GM21576 (cell line): ENCODE measurements at regions not wholly inside any gene's neighbourhood (a gene's known extent, or its start where the extent isn't known, plus 50 kb on each side); places are given as distances from the start of the nearest gene placed in this dataset.

Source experiments
- ATAC-seq: cut with Tn5 transposase; IDR thresholded peaks from one replicate; pipeline ENCODE4 v1.9.1; 2021; ENCODE audit warnings: mild to moderate bottlenecking, moderate library complexity; ENCODE audit not compliant: unreplicated experiment

DNA sequence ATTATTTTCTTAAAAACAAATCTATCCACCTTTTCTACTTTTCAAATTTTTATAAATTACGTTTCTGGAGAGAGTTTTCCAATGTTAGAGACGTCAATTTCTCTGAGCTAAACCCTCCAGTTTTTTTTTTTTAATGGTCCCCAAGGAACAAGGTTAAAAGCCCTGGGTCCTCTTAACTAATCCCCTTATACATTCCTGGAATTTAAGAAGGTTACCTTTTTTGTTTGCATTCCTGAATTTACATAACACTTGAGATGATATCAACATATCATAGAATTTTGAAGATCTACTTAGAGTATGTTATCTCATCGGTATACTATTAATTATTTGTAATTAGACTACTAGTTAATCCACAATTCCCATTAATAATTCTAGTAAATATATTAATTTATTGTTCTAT is 662.2 kb upstream of the LRFN5 start:
- ATAC-seq, result no peak

DNA sequence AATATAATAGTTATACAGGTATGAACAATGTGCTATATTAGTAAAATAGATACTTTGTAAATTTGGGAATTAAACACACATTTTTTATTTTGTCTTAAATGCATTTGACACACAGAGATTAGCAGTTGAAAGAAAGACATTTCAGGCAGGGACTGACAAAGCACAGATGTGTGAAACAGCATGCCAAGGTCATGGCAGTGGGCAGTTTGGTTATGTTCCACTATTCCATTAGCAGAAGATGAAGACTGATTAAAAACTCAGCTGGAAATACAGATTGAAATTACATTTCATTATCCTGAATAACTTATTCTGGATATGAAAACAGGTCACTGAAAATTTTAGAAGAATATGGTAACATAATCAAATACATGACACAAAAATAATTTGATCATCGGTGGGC is 669.8 kb upstream of the LRFN5 start:
- ATAC-seq, result no peak

DNA sequence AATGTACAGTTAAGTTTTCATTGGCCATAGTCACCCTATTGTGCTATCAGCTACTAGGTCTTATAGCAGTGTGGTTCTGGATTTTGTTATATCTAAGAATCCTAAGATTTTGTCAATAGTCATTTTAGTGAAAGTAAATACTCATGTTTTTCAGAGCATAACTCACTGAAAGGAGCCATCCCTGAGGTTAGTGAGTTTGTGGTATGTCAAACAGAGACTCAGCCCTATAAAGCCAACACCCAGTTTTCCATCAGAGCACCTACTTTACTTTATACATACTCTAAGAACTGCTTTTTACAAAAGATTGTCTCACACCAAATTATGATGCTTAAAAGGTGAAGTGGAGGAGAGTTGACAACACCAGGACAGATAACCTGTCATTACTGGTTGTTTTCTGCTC is 686.3 kb upstream of the LRFN5 start:
- ATAC-seq, result no peak

DNA sequence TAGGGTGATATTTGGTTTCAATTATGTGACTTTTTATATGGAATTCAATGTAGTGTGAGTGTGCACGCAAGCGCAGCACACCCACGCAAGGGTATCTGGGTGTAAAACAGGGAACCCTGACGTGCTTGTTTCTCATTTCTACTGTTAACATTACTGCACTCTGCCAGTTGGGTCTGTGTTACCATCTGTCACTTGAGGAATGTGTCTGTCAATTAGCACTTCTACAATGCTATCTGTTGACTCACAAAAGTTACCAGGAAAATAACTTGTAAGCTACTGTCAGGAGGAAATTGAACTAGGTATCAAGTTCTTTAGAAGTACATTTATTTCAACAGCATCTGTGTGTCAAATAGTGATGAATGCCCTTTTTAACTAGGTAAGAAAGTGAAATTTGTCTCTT is 695.5 kb upstream of the LRFN5 start:
- ATAC-seq, result no peak

DNA sequence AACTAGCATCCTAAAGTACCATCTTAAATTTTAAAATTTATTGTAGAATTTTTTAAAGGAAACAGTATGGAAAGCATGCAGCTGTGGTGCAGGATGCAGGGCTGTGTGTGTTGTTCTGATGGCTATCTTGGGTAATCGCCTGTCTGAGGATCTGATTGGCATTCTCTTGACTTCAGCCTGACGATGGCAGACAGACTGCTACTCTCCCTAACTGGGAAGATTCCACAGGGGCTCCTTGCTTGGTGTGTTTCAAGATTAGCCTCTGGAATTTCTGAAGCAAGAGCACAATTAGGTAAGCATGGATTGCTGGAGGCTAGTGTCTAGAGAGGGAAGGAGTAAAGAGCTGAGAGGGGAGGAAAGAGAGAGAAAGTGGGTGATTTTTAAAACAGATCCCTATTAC is 696.8 kb upstream of the LRFN5 start:
- no peak for ATAC-seq

DNA sequence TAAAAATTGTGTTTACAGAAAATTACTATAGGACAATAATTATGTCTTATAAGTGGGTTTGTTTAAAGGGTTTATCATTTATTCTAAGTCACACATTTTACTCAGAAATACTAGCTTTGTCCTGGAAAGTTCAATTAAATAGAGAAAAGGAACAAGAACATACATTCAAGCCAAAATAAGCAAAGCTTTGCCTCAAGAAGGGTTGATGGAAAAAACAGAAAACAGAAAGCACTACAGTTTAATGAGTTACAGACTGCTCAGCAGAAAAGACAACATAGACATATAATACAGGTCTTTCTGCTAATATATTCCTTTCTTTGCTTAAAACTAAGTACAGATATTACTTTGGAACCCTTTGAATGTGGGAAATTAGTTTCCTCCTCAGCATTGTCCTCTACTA is 703.0 kb upstream of the LRFN5 start:
- no peak for ATAC-seq

DNA sequence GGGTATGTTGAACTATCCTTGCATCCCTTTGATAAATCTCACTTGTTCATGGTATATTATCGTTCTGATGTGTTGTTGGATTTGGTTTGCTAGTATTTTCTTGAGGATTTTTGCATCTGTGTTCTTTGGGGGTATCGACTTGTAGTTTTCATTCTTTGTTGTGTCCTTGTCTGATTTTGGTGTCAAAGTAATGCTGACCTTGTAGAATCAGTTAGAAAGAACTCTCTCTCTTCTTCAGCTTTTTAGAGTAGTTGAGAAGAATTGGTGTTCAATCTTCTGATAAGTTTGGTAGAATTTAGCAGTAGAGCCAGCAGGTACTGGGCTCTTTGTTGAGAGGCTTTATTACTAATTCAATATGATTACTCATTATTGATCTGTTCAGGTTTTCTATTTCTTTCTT is 707.2 kb upstream of the LRFN5 start:
- no peak for ATAC-seq

DNA sequence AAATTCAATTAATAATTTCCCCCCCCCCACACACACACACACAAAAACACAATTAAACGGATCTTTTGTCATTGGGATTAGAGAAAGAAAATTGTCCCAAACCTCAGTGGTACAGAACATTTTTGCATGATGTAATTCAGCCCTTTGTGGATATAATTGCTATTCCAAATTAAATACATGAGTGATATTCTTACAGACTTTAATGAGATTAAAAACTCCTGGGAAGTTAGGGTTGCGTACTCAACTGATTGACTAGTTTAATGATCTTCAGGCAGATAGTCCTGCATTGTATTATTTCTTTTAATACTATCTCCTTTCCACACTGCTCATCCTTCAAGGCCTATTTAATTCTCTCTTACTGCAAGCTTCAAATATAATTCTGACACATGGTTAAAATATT is 711.8 kb upstream of the LRFN5 start:
- no peak for ATAC-seq

DNA sequence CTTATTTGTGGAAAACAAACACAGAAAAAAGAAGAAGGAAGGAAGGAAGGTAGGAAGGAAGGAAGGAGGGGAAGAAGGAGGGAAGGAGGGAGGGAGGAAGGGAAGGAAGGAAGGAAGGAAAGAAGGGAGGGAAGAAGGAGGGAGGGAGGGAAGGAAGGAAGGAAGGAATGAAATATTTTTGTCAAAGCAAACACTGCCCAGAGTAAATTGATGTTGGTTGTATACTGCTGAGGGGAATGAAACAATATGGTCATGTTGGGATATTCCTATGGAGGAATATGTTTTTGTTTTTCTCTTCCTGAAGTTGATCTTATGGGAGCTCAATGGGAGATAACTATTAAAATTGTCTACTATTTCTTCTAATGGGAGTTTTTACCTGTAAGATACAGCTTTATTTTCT is 717.5 kb upstream of the LRFN5 start:
- ATAC-seq, result no peak

DNA sequence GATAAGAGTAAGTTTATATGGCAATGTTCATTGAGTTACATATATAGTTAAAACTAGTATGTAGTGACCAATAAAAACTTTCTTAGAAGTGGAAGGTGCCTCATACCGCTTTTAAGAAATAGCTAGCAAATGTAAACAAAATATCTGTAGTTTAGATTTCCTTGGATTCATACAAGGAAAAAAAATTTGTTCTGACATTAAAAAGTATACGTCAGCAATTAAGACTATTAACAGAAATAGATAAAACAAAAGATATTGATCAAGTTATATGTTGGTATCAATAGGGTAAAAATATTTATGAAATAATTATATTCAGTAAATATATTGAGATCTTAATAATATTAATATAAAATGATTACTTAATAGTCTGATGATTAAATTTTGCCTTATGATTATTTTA is 718.8 kb upstream of the LRFN5 start:
- ATAC-seq, result no peak

DNA sequence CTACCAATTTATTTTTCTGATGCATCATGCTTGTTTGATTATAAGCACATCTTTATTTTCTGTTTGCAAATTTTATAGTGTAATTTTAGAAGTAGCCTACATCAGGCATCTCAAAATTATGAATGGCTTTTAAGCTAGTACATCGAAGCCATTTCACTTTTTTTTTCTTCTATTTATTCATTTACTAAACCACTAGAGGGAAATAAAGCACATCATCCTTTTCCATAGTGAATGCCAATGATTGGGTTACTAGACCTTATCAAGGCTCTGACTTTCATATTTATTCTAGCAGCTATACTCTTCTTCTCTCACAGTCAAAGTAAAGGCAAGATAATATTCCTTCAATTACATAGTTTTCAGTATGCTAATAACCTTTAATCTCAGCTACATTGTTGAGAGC is 736.4 kb upstream of the LRFN5 start:
- no peak for ATAC-seq

DNA sequence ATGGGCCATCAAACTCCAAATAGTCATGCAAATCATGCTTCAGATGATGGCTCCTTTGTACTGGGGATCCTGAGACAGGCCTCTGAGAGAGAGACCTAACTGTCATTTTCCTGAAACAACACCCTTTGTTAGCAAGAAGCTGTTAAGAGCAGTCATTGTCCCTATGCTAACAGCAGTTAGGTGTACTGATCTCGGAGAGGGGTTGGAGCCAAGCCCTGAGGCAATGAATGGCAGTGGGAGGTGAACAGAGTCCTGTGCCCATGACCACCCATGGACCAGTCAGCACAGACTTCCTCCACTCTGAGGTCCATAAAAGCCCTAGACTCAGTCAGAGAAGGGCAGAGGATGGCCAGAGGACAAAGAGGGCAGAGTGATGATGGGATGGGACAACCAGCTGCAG is 747.6 kb upstream of the LRFN5 start:
- no peak for ATAC-seq

DNA sequence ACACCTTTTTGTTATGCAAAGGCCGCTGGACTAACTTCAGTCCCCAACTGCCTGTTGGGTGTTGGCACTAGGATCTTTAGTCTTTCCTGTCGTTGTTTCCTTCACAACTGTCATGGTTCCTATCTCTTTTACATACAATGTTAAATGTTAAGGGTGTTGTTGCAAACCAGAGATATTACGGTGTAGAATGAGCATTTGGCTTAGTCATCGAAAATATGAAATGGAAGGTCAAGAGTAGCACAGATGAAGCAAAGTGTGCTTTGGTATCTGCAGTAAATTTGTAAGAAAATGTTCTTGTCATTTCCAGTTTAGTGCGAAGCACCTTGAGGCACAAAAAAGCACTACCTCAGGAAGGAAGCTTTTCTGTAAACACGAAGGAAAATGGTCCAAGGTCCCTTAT is 751.3 kb upstream of the LRFN5 start:
- ATAC-seq, result no peak

DNA sequence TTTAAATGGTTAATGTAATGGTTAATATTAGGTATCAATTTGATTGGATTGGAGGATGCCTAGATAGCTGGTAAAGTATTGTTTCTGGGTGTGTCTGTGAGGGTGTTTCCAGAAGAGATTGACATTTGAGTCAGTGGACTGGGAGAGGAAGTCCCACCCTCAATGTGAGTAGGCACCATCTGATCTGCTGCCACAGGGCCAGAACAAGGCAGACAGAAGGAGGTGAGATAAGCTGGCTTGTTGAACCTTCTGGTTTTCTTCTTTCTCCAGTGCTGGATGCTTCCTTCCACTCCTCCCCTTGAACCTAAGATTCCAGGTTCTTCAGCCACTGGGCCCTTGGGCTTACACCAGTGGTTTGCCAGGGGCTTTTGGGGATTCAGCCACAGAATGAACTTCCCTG is 756.5 kb upstream of the LRFN5 start:
- no peak for ATAC-seq

DNA sequence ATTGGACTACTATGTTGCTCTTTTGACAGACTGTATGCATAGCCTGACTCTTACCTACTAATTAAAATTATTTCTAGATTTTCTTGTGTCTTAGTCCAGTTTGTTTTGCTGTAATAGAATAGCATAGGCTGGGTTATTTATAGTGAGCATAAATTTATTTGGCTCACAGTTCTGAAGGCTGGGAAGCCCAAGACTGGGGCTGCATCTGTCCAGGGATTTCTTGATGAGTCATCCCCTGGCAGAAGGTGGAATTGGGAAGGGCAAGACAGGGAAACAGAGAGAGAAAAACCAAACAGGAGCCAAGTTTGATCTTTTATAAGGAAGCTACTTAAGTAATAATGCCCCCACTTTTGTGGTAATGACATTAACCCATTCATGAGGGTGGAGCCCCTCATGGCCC is 759.2 kb upstream of the LRFN5 start:
- no peak for ATAC-seq

DNA sequence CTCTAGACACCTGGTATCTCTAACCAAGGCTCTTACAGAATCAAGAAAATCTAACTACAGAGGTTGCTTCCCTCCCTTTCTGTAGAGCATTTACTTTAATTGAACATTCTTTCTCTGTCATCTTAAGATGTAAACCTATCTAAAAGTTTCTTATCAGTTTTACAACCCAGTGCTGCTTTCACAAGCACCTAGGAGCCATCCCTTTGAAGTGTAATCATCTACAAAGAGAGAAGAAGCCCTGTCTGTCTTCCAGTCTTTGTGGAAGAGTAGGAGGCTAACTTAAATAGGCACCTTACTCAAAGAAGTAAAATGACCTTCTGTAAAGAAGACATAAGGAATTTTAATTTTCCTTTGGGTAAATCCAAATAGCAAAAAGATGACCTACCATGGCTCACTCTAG is 763.9 kb upstream of the LRFN5 start:
- no peak for ATAC-seq

DNA sequence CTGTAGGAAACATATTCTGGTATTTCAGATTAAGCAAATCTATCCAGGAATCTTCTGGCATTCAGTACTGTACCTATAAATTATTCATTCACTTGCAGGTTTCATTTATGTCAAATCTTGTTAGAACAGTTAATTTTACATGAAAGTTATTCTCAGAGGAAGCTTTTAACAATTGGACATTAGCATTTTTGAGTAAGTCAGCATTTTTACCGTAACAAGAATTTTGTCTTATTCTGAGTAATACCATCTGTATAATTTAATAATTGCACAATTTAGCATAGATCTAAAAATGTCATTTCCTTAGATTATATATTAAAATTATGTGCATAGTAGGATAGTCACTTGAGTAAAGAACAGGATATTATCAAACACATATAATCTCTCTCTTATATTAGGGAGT is 764.8 kb upstream of the LRFN5 start:
- ATAC-seq, result no peak

DNA sequence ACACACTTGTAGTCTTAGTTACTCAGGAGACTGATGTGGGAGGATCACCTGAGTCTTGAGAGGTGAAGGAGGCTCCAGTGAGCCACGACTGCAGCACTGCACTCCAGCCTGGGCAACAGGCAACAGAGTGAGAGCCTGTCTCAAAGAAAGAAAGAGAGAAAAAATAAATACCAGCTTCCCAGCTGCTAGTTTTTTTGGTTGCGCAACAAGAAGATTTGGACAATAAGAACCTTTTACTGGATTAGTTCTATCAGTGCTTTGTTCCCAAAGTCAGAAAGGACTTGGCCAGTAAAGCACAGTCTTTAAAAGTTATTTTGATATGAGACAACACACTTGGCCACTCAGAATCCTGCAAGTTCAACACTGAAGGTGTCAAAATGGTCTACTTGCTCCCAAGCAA is 768.1 kb upstream of the LRFN5 start:
- ATAC-seq, result no peak

DNA sequence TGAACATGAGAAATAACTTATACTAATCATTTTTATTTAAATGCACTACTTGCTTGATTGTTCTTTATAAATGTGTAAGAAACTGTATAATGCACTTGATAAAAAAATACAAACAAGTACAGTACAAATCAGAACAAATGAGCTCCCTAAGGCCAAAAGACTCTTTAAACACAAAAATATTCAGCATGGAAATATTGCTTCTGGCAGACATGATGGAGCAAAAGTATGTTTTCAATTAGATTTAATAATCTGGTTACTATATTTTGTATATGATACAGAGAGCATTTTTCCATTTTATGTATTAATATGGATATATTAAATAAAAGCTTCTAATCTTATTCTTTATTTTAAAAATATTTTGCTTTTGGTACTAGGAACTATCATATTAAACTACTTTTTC is 800.2 kb upstream of the LRFN5 start:
- ATAC-seq, result no peak

DNA sequence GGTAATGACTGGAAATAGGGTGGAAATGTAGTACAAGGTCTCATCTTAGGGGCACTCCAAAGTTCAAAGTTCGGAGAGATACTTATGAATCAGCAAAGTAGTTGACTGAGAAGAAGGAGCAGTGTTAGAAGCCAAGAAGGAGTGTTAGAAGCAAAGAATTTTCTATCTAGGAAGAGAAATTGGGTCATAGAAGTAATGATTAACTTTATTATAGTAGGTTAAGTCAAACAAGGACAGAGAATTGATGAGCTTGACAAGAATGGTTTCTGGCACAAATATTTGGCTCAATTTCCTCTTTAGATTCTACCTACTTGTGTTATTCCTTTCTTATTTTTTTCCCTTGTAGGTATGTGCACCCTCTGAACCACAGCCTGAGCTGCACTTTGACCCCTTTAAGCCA is 810.5 kb upstream of the LRFN5 start:
- ATAC-seq, result no peak

DNA sequence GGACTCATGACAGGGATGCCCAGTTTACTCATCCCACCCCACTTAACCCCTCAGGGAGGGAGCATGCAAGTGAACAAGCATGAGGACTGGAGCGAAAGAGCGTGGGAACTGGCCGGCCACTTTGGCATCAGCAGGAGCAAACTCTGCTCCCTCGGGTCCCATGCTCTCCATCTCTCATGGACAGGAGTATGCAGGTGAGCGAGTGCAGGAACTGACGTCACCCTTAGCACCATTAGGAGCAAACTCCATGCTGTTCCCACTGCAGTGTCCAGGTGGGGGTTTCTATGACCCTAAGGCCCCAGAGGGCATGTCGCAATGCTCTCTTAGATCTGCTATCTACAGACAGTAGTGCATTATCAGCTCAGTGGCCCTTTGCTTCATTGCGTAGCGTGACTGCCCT is 821.8 kb upstream of the LRFN5 start:
- no peak for ATAC-seq

DNA sequence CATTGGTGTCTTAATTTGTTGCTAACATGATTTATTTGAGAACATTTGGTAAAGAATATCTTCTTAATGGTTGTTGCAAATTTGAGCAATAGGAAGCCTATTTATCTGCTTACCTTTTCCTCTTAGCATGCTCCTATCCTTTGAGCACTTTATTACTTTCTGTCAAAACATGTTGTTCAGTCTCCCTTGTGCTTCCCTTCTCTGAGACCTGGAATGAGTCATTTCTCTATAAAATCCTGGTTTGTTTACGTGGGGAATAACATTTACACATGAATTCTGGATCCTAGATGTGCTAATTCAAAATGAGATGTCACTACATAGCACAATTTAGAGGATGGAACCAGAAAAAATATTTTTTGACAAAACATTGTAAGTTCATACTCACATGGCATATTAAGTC is 844.0 kb upstream of the LRFN5 start:
- ATAC-seq, result no peak

DNA sequence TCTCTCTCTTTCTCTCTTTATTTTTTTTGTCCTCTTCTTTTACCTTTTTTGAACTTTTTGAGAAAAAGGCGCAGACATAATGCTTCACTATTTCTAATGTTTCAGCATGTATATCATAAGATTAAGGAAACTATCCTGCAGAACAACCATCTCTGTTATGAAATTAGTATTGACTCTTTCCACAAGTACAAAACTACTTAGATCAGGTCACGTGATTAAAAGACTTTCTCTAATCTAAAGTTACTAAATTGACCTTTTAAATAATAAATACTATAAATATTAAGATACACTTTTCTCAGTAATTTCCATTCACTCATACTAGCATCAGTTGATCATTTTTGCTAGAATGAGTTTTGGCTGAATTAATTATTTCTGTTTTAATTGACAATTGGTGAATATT is 844.5 kb upstream of the LRFN5 start:
- no peak for ATAC-seq

DNA sequence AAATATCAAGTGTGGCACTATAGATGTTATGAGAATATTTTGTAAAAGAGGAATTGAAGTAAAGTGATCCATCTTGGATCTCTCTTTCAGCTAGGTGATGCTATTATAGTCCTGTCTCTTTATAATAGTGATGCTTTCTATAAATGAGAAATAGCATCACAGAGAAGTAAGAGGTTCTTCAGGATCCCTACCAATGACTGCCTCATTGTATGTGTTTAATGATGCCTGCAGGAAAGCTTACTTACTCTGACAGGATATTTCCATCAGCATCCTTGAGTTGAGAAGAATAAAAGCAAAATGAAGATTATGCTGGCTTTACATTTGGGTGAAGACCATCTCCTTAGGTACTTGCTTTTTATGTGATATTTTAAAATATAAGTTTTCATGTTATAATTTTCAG is 846.0 kb upstream of the LRFN5 start:
- ATAC-seq, result no peak
